ENCODE measurements at regions not wholly inside any gene's neighbourhood (a gene's known extent, or its start where the extent isn't known, plus 50 kb on each side); places are given as distances from the start of the nearest gene placed in this dataset.

GRCh38 chr5:58105836-58106235 lies 354.1 kb downstream of the PLK2 start:
- TF ChIP-seq, protein P1, sequence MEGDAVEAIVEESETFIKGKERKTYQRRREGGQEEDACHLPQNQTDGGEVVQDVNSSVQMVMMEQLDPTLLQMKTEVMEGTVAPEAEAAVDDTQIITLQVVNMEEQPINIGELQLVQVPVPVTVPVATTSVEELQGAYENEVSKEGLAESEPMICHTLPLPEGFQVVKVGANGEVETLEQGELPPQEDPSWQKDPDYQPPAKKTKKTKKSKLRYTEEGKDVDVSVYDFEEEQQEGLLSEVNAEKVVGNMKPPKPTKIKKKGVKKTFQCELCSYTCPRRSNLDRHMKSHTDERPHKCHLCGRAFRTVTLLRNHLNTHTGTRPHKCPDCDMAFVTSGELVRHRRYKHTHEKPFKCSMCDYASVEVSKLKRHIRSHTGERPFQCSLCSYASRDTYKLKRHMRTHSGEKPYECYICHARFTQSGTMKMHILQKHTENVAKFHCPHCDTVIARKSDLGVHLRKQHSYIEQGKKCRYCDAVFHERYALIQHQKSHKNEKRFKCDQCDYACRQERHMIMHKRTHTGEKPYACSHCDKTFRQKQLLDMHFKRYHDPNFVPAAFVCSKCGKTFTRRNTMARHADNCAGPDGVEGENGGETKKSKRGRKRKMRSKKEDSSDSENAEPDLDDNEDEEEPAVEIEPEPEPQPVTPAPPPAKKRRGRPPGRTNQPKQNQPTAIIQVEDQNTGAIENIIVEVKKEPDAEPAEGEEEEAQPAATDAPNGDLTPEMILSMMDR (IDR thresholded peaks at IDR 0.05 in 4 of 5, conservative IDR thresholded peaks at IDR 0.05 in 1 of 5) = no peak
- TF ChIP-seq POLR2A (IDR thresholded peaks at IDR 0.05) = no peak
